NOMO-1 (cell line): ENCODE measurements at regions not wholly inside any gene's neighbourhood (a gene's known extent, or its start where the extent isn't known, plus 50 kb on each side); places are given as distances from the start of the nearest gene placed in this dataset.
"Not testable (repeated sequence)": the region's sequence is repeated elsewhere in the genome, so short reads cannot be mapped to it uniquely, and the experiment has no call there.

Experiments
- DNase-seq, 2 experiments: peaks; one replicate each; lab custom pipeline; 2025; ENCODE audit not compliant: unreplicated experiment in 2 of 2; lab: John Stamatoyannopoulos, UW

GRCh38 chr1:232183266-232183800 is 446.6 kb downstream of the SIPA1L2 start:
- DNase-seq: no peak

GRCh38 chr1:232182236-232182635 is 447.7 kb downstream of the SIPA1L2 start:
- no peak for DNase-seq

GRCh38 chr1:232180779-232181136 is 449.2 kb downstream of the SIPA1L2 start:
- no peak for DNase-seq

- no peak for DNase-seq
Measured at GRCh38 chr1:232179896-232180778, 449.8 kb downstream of the SIPA1L2 start.

- no peak for DNase-seq
Measured at GRCh38 chr1:232178191-232178590, 451.7 kb downstream of the SIPA1L2 start.

GRCh38 chr1:232177438-232177837 is 452.5 kb downstream of the SIPA1L2 start:
- DNase-seq: no peak

GRCh38 chr1:232176222-232176621 is 453.7 kb downstream of the SIPA1L2 start:
- no peak for DNase-seq

- DNase-seq: no peak
Measured at GRCh38 chr1:232174306-232174705, 455.6 kb downstream of the SIPA1L2 start.

- DNase-seq: peak; percentile 3 to 54
Measured at GRCh38 chr1:232172563-232172962, 457.4 kb downstream of the SIPA1L2 start.

GRCh38 chr1:232170909-232171308 is 459.0 kb downstream of the SIPA1L2 start:
- no peak for DNase-seq

- no peak for DNase-seq
Measured at GRCh38 chr1:232169436-232169835, 460.5 kb downstream of the SIPA1L2 start.

GRCh38 chr1:232168508-232168907 is 461.4 kb downstream of the SIPA1L2 start:
- no peak for DNase-seq

GRCh38 chr1:232166942-232167341 is 463.0 kb downstream of the SIPA1L2 start:
- DNase-seq: no peak

- no peak for DNase-seq
Measured at GRCh38 chr1:232164078-232164963, 465.6 kb downstream of the SIPA1L2 start.

- DNase-seq: no peak
Measured at GRCh38 chr1:232163533-232163932, 466.4 kb downstream of the SIPA1L2 start.

GRCh38 chr1:232162001-232162400 is 467.9 kb downstream of the SIPA1L2 start:
- no peak for DNase-seq

GRCh38 chr1:232158558-232158957 is 471.4 kb downstream of the SIPA1L2 start:
- not testable (repeated sequence) for DNase-seq

- not testable (repeated sequence) for DNase-seq
Measured at GRCh38 chr1:232156070-232156469, 473.9 kb downstream of the SIPA1L2 start.

- no peak for DNase-seq
Measured at GRCh38 chr1:232153652-232154051, 476.3 kb downstream of the SIPA1L2 start.

- no peak for DNase-seq
Measured at GRCh38 chr1:232150770-232151548, 479.0 kb downstream of the SIPA1L2 start.
